HEK293T (cell line): ENCODE measurements at regions not wholly inside any gene's neighbourhood (a gene's known extent, or its start where the extent isn't known, plus 50 kb on each side); places are given as distances from the start of the nearest gene placed in this dataset.

Experiments used
- ARNT ChIP-seq: fragments of 450-650 bp; IDR thresholded peaks from 2 replicates; pipeline ENCODE4 v1.6.1; 2017; ENCODE audit warnings: mild to moderate bottlenecking
- BHLHE40 ChIP-seq: fragments of 450-650 bp; IDR thresholded peaks from 2 replicates; pipeline ENCODE4 v1.6.1; 2016; ENCODE audit warnings: mild to moderate bottlenecking, moderate library complexity, borderline replicate concordance
- CTBP1 ChIP-seq: fragments of 450-650 bp; IDR thresholded peaks from 2 replicates; pipeline ENCODE4 v1.6.1; 2016; ENCODE audit warnings: borderline replicate concordance
- ELF4 ChIP-seq: fragments of 450-650 bp; IDR thresholded peaks from 2 replicates; pipeline ENCODE4 v1.6.1; 2017; ENCODE audit warnings: antibody characterized with exemption
- FOXA1 ChIP-seq: fragments of 450-650 bp; IDR thresholded peaks from 2 replicates; pipeline ENCODE4 v1.6.1; 2016; ENCODE audit warnings: mild to moderate bottlenecking
- FOXK2 ChIP-seq: fragments of 450-650 bp; IDR thresholded peaks from 2 replicates; pipeline ENCODE4 v1.6.1; 2016; ENCODE audit warnings: mild to moderate bottlenecking
- FOXM1 ChIP-seq: fragments of 450-650 bp; IDR thresholded peaks from 2 replicates; pipeline ENCODE4 v1.6.1; 2017; ENCODE audit warnings: mild to moderate bottlenecking, borderline replicate concordance
- HDGF ChIP-seq: fragments of 450-650 bp; IDR thresholded peaks from 2 replicates; pipeline ENCODE4 v1.6.1; 2017; ENCODE audit warnings: antibody characterized with exemption, borderline replicate concordance
- L3MBTL2 ChIP-seq: fragments of 450-650 bp; conservative IDR thresholded peaks from 2 replicates; pipeline ENCODE4 v1.6.1; 2016; ENCODE audit warnings: mild to moderate bottlenecking
- SP1 ChIP-seq: fragments of 450-650 bp; IDR thresholded peaks from 2 replicates; pipeline ENCODE4 v1.6.1; 2017
- SUZ12 ChIP-seq: fragments of 450-650 bp; IDR thresholded peaks from 2 replicates; pipeline ENCODE4 v1.6.1; 2016; ENCODE audit warnings: mild to moderate bottlenecking
- TARDBP ChIP-seq: fragments of 450-650 bp; IDR thresholded peaks from 2 replicates; pipeline ENCODE4 v1.6.1; 2016
- ZNF384 ChIP-seq: fragments of 450-650 bp; IDR thresholded peaks from 2 replicates; pipeline ENCODE4 v1.6.1; 2016

GRCh38 chr22:49052023-49052538 is 775.6 kb downstream of the BRD1 start:
- TF ChIP-seq BHLHE40 (no peak), FOXM1 (no peak), SP1 (no peak), HDGF (no peak), SUZ12 (no peak), ZNF384 (no peak), ARNT (no peak), TARDBP (no peak), FOXA1 (no peak), FOXK2 (no peak), L3MBTL2 (no peak), ELF4 (no peak), CTBP1 (no peak)
